B cell (primary cell): ENCODE measurements at regions not wholly inside any gene's neighbourhood (a gene's known extent, or its start where the extent isn't known, plus 50 kb on each side); places are given as distances from the start of the nearest gene placed in this dataset.

ENCODE experiments used
- CTCF ChIP-seq: fragments of 200-600 bp; IDR thresholded peaks from one replicate; pipeline ENCODE4 v1.8.0; 2022; ENCODE audit warnings: antibody characterized with exemption, mild to moderate bottlenecking
- EZH2 ChIP-seq: IDR thresholded peaks from 2 replicates; pipeline ENCODE4 v1.6.1; 2012; ENCODE audit warnings: borderline replicate concordance, low read depth, mild to moderate bottlenecking, moderate library complexity, low read length; ENCODE audit not compliant: insufficient read depth, poor library complexity, severe bottlenecking

GRCh38 chr3:134704133-134704532, 53.3 kb upstream of the KY start:
- TF ChIP-seq EZH2 (no peak), CTCF (no peak)
